Adipocyte (in vitro differentiated cells): ENCODE measurements at regions not wholly inside any gene's neighbourhood (a gene's known extent, or its start where the extent isn't known, plus 50 kb on each side); places are given as distances from the start of the nearest gene placed in this dataset.

Experiments used
- DNase-seq: peaks from one replicate; pipeline ENCODE4 v3.0.0-alpha.2; 2015; ENCODE audit warnings: low read depth
- H3K27me3 ChIP-seq: replicated peaks from 2 replicates; pipeline ENCODE4 v1.7.0; 2013; ENCODE audit warnings: mild to moderate bottlenecking, low read length, moderate library complexity; ENCODE audit not compliant: control insufficient read depth, insufficient read depth
- H3K36me3 ChIP-seq: 2 replicates; pipeline ENCODE4 v1.7.0; 2013; ENCODE audit warnings: low read length, mild to moderate bottlenecking, moderate library complexity; ENCODE audit not compliant: control insufficient read depth, insufficient read depth, severe bottlenecking
- H3K4me1 ChIP-seq: 2 replicates; pipeline ENCODE4 v1.7.0; 2013; ENCODE audit warnings: mild to moderate bottlenecking, low read length, moderate library complexity; ENCODE audit not compliant: control insufficient read depth, insufficient read depth
- H3K4me3 ChIP-seq: 2 replicates; pipeline ENCODE4 v1.7.0; 2013; ENCODE audit warnings: mild to moderate bottlenecking, low read length, moderate library complexity
- H3K9ac ChIP-seq: 2 replicates; pipeline ENCODE4 v1.7.0; 2013; ENCODE audit warnings: mild to moderate bottlenecking, low read length, moderate library complexity
- H3K9me3 ChIP-seq: 2 replicates; pipeline ENCODE4 v1.7.0; 2013; ENCODE audit warnings: mild to moderate bottlenecking, low read length, moderate library complexity; ENCODE audit not compliant: control insufficient read depth

DNA sequence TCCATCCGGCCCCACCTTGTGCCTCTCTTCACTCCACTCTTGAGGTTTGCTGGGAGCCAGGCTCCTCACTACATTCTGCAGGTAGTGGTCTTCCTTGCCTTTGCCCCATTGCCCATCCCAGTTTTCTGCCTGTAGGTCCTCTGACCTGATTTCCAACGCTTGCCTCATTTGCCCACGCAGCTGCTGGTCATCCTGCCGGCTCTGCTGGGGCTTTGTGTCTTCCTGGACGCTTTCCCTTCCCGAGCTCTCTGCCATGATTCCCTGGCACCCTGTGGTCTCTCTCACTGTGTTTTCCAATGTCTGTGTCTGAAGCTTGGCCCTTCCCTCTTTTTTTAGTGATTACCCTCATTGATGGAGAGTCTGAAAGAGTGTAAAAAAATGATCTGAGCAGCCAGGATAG is 451.6 kb downstream of the UTRN start:
- Histone ChIP-seq H3K4me3 (no peak overlapping the region), H3K4me1 (no peaks in the 10 kb centered on the region), H3K9ac (no peak overlapping the region), H3K9me3 (no peaks in the 10 kb centered on the region), H3K36me3 (peaks cover 46% of the 10 kb centered on the region), H3K27me3 (no peaks in the 10 kb centered on the region)
- no peak for DNase-seq

- Histone ChIP-seq H3K36me3 (peaks cover 38% of the 10 kb centered on the region), H3K4me1 (no peaks in the 10 kb centered on the region), H3K9me3 (no peaks in the 10 kb centered on the region), H3K4me3 (no peak overlapping the region), H3K27me3 (no peaks in the 10 kb centered on the region), H3K9ac (no peak overlapping the region)
- DNase-seq = no peak
These were observed 452.9 kb downstream of the UTRN start for GRCh38 chr6:144737998-144738397.

GRCh38 chr6:144739873-144740272 is 454.7 kb downstream of the UTRN start:
- Histone ChIP-seq H3K27me3 (no peaks in the 10 kb centered on the region), H3K9ac (no peak overlapping the region), H3K9me3 (no peaks in the 10 kb centered on the region), H3K4me3 (no peak overlapping the region), H3K4me1 (no peaks in the 10 kb centered on the region), H3K36me3 (peaks cover 23% of the 10 kb centered on the region)
- no peak for DNase-seq

GRCh38 chr6:144741659-144742058 is 456.5 kb downstream of the UTRN start:
- Histone ChIP-seq H3K36me3 (peaks cover 16% of the 10 kb centered on the region), H3K4me1 (no peaks in the 10 kb centered on the region), H3K27me3 (no peaks in the 10 kb centered on the region), H3K9ac (no peak overlapping the region), H3K4me3 (no peak overlapping the region), H3K9me3 (no peaks in the 10 kb centered on the region)
- no peak for DNase-seq

- no peaks in the 10 kb centered on the region for H3K27me3 ChIP-seq
- no peak overlapping the region for H3K4me3 ChIP-seq
- no peaks in the 10 kb centered on the region for H3K9me3 ChIP-seq
- H3K9ac ChIP-seq = no peak overlapping the region
- no peaks in the 10 kb centered on the region for H3K4me1 ChIP-seq
- H3K36me3 ChIP-seq = peaks cover 14% of the 10 kb centered on the region
- no peak for DNase-seq
These were observed 457.6 kb downstream of the UTRN start for GRCh38 chr6:144742779-144743178.

DNA sequence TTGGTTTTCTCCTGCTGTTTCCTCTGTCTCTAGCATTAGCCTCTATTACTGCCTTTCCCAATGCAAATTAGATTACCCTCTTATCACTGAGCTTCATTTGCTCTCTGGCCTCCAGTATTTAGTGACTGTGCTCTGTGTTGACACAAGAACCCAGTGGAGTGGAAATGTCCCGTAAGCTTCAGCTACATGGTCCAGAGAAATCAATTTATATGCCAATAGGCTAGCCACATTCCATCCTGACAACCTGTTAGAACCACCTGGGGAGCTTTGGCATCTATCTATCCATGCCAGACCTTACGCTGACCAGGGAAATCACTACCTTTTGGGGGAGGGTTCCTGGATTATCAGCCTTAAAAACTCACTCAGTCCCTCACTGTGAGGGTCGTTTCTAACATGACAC is 459.6 kb downstream of the UTRN start:
- no peak for DNase-seq

GRCh38 chr6:144745439-144745838 is 460.3 kb downstream of the UTRN start:
- Histone ChIP-seq H3K9me3 (no peaks in the 10 kb centered on the region), H3K36me3 (peaks cover 34% of the 10 kb centered on the region), H3K4me1 (no peaks in the 10 kb centered on the region), H3K4me3 (no peak overlapping the region), H3K9ac (no peak overlapping the region), H3K27me3 (no peaks in the 10 kb centered on the region)
- DNase-seq = no peak

More for the DNA sequence above, 459.6 kb downstream of the UTRN start:
- Histone ChIP-seq H3K27me3 (no peaks in the 10 kb centered on the region), H3K4me1 (no peaks in the 10 kb centered on the region), H3K4me3 (no peak overlapping the region), H3K9me3 (no peaks in the 10 kb centered on the region), H3K36me3 (peaks cover 31% of the 10 kb centered on the region), H3K9ac (no peak overlapping the region)

- H3K4me1 ChIP-seq = no peaks in the 10 kb centered on the region
- H3K4me3 ChIP-seq = no peak overlapping the region
- H3K36me3 ChIP-seq = peaks cover 35% of the 10 kb centered on the region
- DNase-seq = no peak
- no peaks in the 10 kb centered on the region for H3K9me3 ChIP-seq
- H3K9ac ChIP-seq = no peak overlapping the region
- no peaks in the 10 kb centered on the region for H3K27me3 ChIP-seq
These were observed 461.9 kb downstream of the UTRN start for GRCh38 chr6:144746902-144747469.

- H3K4me3 ChIP-seq = no peak overlapping the region
- H3K36me3 ChIP-seq = peaks cover 45% of the 10 kb centered on the region
- H3K9ac ChIP-seq = no peak overlapping the region
- DNase-seq = no peak
- H3K9me3 ChIP-seq = no peaks in the 10 kb centered on the region
- H3K27me3 ChIP-seq = no peaks in the 10 kb centered on the region
- no peaks in the 10 kb centered on the region for H3K4me1 ChIP-seq
These were observed 464.1 kb downstream of the UTRN start for GRCh38 chr6:144749263-144749662.

GRCh38 chr6:144753023-144753705 is 468.0 kb downstream of the UTRN start:
- Histone ChIP-seq H3K4me3 (no peak overlapping the region), H3K9ac (no peak overlapping the region), H3K4me1 (no peaks in the 10 kb centered on the region), H3K9me3 (no peaks in the 10 kb centered on the region), H3K27me3 (no peaks in the 10 kb centered on the region), H3K36me3 (peaks cover 50% of the 10 kb centered on the region)
- no peak for DNase-seq

DNA sequence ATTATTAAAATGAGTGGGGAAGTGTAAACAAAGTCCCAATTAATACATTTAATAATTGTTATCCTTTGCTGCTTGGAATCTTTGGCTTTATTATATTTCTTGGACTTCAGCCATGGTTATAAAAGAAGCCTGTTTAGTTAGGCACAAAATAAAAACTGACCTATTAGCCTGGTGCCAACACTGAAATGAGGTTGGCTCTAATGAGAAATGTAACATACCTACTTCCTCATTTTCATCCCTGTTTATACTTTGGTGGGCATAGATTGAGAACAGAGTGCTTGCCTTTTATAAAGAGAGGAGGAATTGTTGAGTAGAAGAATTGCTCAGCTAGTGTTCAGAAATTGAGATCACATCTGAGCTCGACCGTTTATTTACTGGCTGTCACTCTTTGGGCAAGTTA is 471.3 kb downstream of the UTRN start:
- no peaks in the 10 kb centered on the region for H3K4me1 ChIP-seq
- no peak overlapping the region for H3K4me3 ChIP-seq
- no peak overlapping the region for H3K9ac ChIP-seq
- H3K9me3 ChIP-seq = no peaks in the 10 kb centered on the region
- no peak for DNase-seq
- no peaks in the 10 kb centered on the region for H3K27me3 ChIP-seq
- H3K36me3 ChIP-seq = peaks cover 35% of the 10 kb centered on the region

DNA sequence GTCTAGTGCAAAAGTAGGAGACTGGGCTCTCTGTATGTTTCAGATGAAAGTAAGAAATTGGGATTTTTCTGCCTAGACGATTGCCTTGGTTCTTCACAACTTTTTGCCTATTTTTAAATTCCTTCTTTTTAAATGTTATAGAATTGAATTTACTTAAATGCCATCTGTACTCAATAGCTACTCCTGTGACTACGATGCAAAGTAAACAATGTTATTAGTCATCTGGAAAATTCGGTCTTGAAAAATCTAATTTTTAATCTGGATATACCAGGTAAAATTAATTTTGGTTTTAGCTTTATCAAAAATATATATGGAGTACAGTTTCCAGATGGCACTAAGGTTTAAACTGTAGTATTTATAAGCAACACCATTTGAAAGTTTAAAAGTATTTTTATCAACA is 472.2 kb downstream of the UTRN start:
- Histone ChIP-seq H3K9ac (no peak overlapping the region), H3K4me3 (no peak overlapping the region), H3K9me3 (no peaks in the 10 kb centered on the region), H3K4me1 (no peaks in the 10 kb centered on the region), H3K36me3 (peaks cover 30% of the 10 kb centered on the region), H3K27me3 (no peaks in the 10 kb centered on the region)
- no peak for DNase-seq
